Dedifferentiated amniotic fluid mesenchymal stem cell (primary cell): ENCODE measurements at regions not wholly inside any gene's neighbourhood (a gene's known extent, or its start where the extent isn't known, plus 50 kb on each side); places are given as distances from the start of the nearest gene placed in this dataset.

Experiments
- DNase-seq: peaks from one replicate; pipeline ENCODE4 v3.0.0-alpha.2; 2016; ENCODE audit errors: extremely low spot score

- DNase-seq = no peak
These were observed 999.8 kb upstream of the TMEM132C start for GRCh38 chr12:127267128-127267527.

DNA sequence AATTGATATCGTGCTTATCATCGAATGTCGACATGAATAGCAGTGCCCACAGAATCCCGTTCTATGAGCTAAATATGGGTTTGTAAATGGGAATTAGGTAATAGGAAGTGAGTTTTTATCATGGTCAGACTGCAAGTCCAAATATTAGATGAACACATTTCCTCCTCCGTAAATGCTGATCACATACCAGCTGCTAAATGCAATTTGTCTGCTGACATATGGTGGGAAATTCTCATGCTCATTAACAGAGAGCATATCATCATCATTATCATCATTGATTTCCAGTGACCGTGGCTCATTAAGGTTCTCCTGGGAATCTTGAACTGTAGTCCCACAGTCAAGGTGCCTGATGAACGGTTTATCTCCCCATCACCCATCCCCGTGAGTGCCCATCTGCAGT, 998.8 kb upstream of the TMEM132C start:
- DNase-seq = no peak

- DNase-seq = no peak
These were observed 998.1 kb upstream of the TMEM132C start for GRCh38 chr12:127268706-127269425.

GRCh38 chr12:127270193-127270592, 996.8 kb upstream of the TMEM132C start:
- no peak for DNase-seq

- no peak for DNase-seq
These were observed 995.2 kb upstream of the TMEM132C start for GRCh38 chr12:127271776-127272175.

DNA sequence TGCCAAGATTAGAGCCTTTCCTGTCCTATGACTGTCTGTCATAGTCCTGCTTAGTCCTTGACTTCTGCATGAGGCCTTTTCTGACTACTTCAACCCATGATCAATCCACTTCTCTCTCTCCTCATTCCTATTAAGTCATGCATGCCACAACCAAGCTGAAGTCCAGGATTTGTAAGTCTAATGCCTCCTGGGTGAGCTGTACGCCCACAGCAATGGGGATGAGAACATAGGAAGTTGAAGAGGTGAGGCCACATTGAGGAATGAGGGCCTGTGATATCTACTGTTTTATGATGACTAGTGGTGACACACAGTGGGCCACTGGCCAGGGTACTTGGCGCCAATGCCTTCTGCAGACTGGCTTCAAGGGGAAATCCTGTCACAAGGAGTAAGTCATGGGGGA, 994.1 kb upstream of the TMEM132C start:
- peak; percentile 76 for DNase-seq

DNA sequence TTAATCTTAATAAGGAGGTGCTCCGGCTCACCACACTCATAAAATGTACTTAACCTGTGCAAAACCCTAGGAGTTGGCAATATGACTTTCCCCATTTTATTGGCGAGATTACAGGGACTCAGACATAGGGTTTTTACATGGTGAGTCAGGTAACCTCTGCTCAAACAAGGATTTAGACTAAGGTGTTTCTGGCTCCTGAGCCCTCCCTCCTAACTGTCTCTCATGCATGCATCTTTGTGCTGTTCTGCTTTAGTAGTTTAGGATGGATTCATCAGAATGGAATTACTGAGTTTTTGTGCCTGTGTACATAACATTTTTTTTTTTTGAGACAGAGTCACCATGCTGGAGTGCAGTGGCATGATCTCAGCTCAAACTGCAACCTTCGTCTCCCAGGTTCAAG, 993.3 kb upstream of the TMEM132C start:
- DNase-seq = no peak

DNA sequence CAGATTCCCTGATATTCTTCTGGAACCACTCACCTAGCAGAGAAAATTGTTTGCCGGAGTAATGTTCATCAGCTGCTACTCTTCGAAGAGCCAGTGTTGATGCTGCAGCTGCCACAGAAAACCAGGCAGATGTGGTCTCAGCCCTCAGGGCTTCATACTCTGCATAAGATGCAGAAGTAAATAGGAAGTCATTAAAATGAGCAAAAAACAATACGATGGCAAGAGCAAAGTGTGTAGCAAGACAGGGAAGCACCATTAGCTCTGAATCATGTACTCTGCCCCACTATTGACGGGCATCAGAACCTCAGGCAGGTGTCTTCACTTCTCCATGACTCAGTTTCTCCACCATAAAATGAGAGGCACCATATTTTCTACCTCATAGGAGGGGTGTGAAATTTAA, 991.6 kb upstream of the TMEM132C start:
- DNase-seq = no peak

GRCh38 chr12:127277882-127278281, 989.1 kb upstream of the TMEM132C start:
- no peak for DNase-seq

GRCh38 chr12:127278351-127278750, 988.6 kb upstream of the TMEM132C start:
- DNase-seq = no peak

DNA sequence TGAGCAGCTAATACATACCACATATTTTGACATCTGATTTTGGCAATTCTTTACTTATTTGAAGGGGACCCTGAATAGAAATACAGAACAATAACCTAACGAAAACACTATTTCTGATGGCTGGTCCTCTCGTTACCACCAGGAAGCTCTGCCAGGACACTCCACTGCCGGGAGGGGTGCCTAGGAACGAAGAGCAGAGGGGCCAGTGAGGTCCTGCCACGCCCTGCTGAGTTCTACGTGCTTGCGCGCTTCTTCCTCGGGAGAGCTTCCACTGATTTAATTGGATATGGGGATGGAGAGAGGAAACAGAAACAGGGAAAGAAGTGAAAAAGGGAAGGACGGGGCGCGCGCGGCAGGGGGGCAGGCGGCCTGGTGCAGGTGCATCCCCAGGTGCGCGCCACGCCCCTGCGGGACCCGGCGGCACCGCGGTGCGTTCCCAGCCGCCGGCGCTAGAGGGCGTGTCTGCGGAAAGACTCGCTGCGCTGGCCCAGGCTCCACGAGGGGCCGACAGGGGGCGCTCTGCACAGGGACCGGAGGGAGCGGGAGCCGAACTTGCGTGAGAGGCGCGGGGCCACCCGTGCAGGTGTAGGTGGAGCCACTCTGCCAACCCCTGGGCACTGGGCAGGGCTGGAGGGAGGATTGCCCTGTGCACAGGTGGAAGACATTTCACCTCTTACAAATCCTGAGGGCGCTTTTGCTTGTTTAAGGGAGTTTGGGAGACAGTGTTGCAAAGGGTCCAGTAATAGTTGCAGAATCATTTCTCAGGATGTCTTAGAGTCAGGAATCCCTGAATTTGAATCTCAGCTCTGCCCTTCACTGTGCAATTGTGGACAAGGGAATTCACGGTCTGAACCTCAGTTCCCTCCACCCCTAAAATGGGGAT, 986.3 kb upstream of the TMEM132C start:
- DNase-seq = no peak

DNA sequence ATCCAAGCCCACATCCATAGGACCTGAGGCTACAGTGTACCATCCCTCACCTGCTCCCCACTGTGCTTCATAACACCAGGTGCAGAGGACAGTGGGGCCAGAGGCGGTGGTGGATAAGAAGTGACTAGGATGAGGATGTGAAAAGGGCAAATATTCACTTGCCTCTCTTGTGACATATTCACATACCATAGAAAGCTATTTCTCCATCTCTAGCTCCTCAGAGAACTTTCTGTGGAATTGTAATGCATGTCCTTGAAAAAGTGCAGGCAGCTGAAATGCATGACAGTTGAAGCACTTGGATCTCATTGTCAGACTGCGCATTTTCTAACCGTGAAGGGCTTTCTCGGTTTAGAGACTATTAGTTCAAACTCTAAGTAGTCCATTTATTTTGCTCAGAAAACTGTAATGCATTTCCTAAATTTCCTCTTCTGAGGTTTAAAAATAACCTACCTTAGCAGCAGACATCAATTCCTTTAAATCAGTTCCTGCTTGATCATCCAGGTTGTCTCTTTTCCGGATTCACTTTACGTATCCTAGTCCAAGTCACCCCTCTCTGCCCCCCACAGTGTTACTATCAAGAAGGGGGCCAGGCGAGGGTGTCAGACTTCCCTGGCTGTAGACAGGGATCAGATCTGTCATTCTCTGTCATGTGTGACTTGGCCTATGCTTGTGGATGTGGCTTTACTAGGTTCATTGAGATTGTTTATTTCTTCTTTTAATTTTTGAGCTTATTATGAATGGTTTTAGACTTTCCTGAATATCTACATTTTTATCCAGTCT, 984.0 kb upstream of the TMEM132C start:
- DNase-seq = no peak

DNA sequence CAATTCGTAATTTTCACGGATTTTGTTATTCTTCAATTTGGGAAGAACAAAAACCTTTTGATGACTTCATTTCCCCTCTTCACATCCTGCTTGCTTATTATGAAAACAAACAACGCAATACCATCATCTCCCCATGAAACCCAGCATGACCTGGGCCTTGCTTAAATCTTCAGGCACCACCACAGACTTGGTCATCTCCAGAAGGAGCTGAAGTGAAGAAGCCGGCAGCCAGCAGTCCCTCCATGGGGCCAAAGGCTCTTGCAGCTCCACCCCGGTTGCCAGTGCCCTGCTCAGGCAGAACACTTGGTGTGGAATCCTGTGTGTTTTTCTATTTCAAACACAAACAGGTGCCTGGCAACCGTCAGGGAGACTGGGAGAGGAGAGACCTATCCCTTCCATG, 982.9 kb upstream of the TMEM132C start:
- DNase-seq = no peak

GRCh38 chr12:127284870-127285431, 982.0 kb upstream of the TMEM132C start:
- peak; percentile 92 for DNase-seq

GRCh38 chr12:127286281-127286680, 980.7 kb upstream of the TMEM132C start:
- DNase-seq = no peak

DNA sequence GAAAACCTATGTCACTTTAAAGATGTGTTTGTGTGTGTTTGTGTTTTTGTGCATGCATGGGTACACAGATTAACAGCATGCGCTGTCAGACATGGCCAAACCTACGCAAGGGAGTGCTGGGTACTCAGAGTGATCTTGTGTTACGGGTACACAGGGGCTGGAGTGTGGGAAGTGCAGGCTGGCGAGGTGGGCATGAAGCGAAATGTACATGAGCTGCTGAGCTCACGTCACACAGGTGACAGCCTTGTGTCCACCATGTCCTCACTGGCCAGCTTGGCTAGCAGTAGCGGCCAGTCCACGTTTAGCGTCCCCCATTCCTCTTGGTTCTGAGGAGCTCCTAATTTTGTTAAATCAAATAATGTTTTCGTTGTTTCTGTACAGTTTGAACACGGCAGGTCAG, 979.7 kb upstream of the TMEM132C start:
- no peak for DNase-seq

- no peak for DNase-seq
These were observed 976.7 kb upstream of the TMEM132C start for GRCh38 chr12:127290251-127290650.

DNA sequence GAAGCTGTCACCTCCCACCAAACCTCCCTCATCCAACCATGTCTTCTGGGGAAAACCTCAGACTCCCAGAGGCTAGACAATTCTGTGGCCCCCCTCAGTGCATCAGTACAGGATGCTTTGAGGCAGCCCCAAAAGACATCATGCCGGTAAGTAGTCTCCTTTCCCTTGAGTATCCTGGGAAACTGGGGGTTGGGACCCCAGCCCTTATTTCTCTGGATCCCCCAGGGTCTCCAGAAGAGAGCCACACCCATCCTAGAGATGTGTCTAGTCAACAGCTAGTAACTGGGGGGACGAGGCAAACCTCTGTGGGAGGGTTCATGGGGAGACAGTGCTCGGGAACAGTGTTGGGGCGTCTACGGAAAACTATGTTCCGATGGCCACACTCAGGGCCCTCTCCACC, 974.2 kb upstream of the TMEM132C start:
- no peak for DNase-seq

GRCh38 chr12:127293507-127294310, 973.3 kb upstream of the TMEM132C start:
- no peak for DNase-seq

DNA sequence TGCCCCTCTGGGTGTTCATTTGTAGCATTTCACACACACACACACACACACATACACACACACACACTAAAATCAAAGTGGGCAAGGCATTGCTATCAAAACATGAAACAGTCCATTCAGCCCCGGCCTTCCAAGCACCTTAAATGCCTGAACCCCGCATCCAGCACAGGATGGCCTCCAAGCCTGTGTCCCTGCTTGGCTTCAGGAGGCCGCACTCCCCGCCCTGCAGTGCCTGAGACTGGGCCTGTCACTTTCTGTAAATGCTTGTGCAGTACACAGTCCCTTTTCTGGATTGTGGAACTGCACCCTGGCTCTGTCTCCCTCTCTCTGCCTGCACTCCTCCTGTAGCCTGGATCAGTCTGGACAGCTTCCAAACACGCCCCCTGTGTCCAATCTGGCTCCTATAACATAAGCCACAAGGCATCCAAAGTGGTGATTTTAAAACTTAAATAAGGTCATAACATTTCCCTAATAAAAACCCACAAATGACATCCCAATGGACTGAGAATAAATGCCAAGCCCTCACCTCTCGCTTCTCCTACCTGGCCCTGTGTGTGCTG, 972.2 kb upstream of the TMEM132C start:
- DNase-seq = no peak

GRCh38 chr12:127295630-127296029, 971.3 kb upstream of the TMEM132C start:
- DNase-seq = no peak
